Stimulated activated CD4-positive, alpha-beta T cell treated with anti-CD3 and anti-CD28 coated beads, Interleukin-15, amount 100 ng/mL, for 48 hours (primary cell): ENCODE measurements at regions not wholly inside any gene's neighbourhood (a gene's known extent, or its start where the extent isn't known, plus 50 kb on each side); places are given as distances from the start of the nearest gene placed in this dataset.
"Not testable (repeated sequence)": the region's sequence is repeated elsewhere in the genome, so short reads cannot be mapped to it uniquely, and the experiment has no call there.

Source experiments
- DNase-seq, 2 donors: peaks; one replicate each; pipeline ENCODE4 v3.0.0-alpha.2; 2020; ENCODE audit warnings: low read depth in 2 of 2

- DNase-seq = no peak
These were observed 98.0 kb upstream of the ELMO1 start for GRCh38 chr7:37546677-37547076.

GRCh38 chr7:37549076-37549931 is 100.6 kb upstream of the ELMO1 start:
- DNase-seq = no peak

GRCh38 chr7:37550426-37550825 is 101.8 kb upstream of the ELMO1 start:
- DNase-seq = no peak

DNA sequence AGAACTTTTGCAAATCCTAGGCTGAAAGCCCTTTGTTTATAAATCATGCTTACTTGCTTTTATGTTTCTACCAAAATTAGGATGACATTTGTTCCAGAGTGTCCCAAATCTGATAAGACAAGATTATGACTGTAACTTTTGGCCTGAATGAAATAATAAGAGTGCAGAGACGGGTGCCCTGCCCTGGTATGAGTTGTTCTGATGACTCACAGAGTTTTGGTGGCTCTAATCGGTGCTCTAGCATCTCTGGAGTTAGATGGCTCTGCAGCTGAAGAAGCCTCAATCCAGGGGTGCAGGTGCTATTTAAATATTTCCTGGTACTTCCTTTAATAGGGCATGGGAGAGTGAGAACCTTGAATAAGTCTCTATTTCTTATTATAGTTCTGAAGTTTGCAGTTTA is 102.2 kb upstream of the ELMO1 start:
- no peak for DNase-seq

DNA sequence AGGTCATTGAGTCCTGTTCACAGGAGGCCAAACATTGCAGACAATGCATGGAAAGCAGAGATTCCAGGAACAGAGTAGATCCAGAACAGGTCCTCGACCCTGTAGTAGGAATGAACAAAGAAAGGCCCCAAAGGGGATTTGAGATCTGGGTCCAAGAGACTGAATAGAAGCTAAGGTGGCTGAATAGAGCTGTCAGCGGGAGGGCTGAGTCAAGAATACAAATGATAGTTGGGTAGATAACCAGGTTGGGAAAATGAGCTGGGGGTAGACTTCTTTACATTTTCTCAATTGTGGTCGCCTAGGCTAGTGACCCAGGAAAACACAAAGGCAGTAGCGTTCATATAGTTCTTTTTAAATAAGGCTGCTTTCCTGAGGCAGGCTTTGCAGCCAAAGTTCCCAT is 103.4 kb upstream of the ELMO1 start:
- no peak for DNase-seq

DNA sequence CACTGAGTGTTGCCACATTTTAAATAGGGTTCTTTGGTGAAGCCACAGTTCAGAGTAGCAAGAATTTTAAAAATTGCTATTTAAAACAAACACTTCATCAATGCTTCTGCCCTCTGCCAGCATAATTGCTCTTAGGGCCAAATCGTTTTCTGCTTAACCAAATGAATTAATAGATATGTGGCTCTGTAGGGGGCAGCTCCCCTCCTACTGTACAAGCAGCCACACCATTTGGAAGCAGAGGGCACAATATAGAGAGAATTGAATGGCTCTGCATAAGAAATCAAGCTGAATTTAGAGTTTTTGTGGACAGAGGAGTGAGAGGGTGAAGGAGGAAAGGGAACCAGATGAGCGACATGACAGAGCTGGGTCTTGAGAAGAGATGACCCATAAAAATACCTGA is 103.8 kb upstream of the ELMO1 start:
- not testable (repeated sequence) for DNase-seq

- no peak for DNase-seq
These were observed 106.9 kb upstream of the ELMO1 start for GRCh38 chr7:37555528-37555927.

- DNase-seq = no peak
These were observed 109.0 kb upstream of the ELMO1 start for GRCh38 chr7:37557571-37558209.

DNA sequence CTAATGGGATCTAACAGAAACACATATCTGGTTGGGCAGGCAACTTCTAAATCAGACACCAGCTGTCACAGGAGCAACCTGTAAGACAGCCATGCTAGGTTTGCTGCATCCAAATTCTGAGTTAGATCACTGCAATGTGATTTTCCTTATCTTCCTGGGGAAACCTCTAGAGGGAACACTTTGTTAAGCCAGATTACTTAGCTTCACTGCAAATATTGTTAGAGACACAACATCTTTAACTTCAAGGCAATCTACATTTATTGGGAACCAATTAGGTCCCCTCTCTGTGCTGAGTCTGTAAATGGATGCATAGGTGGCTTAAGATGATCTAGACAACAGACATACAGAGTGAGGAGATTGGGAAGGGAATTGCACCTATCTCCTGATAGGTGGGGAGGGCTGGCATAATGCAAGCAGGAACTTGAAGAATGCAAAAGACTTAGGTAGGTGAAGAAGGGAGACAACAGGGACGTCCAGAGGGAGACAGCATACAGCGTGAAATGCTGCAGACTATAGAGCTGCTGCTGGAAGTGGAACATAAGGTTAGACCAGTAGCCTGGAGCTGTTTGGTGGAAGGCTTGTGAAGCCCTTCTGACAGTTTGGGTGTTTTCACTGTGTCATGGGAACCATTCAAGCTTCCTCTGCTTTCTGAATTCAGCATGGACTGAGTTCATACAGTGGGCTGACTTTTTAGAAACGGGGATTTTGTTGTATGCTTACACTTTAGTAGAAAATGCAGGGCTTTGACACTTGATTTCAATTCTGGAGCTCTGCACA is 109.8 kb upstream of the ELMO1 start:
- no peak for DNase-seq

- no peak for DNase-seq
These were observed 113.4 kb upstream of the GPR141 start for GRCh38 chr7:37570145-37570544.

DNA sequence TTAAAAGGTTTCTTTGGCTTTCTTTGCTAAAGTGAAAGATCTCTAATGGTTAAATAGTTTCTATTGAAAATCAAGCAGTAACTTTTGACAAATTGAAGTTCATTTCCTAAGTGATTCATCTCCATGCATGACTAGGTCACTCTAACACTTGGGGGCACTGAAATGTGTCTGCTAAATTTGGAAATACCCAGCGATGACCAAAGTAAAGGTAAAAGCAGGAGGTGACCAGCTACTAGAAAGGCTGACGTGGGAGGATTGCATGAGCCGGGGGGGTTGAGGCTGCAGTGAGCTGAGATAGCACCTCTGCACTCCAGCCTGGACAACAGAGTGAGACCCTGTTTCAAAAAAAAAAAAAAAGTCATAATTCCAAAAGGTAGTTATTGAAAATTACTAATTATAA is 111.8 kb upstream of the GPR141 start:
- DNase-seq = no peak

GRCh38 chr7:37577412-37577811 is 106.2 kb upstream of the GPR141 start:
- DNase-seq = no peak

GRCh38 chr7:37577901-37578300 is 105.7 kb upstream of the GPR141 start:
- no peak for DNase-seq

- DNase-seq = no peak
These were observed 105.2 kb upstream of the GPR141 start for GRCh38 chr7:37578350-37578749.

GRCh38 chr7:37580376-37580775 is 103.2 kb upstream of the GPR141 start:
- no peak for DNase-seq

GRCh38 chr7:37584651-37585463 is 98.7 kb upstream of the GPR141 start:
- not testable (repeated sequence) for DNase-seq

DNA sequence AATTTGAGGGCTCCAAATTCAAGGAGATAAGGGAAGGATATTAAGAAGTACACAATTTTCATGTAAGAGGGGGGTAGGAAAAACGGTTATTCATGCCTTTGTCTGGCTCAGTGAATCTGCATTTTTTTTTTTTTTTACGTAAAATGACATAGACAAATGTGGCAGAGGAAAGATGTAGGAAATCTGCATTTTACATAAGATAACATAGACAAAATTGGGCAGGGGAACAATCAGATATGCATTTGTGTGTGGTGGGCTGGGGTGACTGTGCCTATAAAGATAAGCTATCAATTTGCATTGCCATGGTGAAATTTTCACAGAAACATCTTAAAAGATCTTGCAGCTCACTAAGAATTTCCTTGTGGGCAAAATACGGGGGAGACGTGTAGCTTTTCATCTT is 92.7 kb upstream of the GPR141 start:
- DNase-seq = no peak

DNA sequence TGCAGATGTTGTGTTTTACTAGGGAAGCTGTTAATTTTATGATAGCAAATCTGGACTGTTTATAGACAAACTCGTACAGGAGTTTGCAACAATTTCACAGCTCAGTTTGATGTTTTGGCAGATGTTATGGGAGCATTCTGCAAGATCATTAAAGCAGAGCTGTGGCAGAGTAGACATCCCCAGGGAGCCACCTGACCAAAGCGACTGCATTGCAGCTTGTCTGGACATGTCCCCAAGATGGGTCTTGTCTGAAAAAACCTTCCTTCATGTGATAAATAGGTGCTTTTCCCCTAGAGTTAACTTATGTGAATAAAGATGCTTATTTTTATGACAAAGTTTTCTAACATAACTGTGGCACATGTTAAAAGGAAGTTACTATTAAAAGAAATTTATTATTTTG is 91.2 kb upstream of the GPR141 start:
- DNase-seq = no peak

DNA sequence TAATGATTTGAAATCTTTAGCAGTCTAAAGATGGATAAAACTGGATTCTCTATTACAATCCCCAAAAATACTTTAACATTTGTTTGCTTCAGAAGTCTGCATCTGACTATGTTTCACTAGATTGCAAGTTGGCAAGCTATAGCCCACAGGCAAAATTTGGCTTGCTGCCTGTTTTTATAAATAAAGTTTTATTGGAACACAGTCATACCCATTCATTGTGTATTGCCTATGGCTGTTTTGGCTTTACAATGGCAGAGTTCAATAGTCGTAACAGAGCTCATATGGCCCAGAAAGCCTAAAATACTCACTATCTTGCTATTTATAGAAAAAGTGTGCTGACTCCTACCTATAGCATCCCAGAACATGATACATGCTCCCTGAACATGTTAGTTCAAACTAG is 89.0 kb upstream of the GPR141 start:
- DNase-seq = no peak

DNA sequence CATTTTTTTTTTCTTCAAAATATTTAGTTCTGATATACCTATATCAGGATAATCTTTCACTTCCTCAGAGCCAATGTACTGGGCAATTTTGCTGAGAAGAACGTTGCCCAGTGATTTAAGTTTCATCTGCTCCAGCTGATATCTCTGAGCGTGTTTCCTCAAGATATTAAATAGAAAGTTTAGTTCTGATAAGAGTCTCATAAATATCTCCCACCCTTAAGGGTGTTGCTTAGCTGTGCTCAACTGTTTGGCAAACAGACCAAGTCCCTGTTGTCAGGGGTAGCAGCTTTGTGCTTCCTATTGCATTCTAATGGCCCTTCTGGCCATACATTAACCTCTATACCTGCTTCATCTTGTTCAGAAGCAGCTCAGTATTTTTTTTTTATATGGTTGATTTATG is 84.7 kb upstream of the GPR141 start:
- no peak for DNase-seq

DNA sequence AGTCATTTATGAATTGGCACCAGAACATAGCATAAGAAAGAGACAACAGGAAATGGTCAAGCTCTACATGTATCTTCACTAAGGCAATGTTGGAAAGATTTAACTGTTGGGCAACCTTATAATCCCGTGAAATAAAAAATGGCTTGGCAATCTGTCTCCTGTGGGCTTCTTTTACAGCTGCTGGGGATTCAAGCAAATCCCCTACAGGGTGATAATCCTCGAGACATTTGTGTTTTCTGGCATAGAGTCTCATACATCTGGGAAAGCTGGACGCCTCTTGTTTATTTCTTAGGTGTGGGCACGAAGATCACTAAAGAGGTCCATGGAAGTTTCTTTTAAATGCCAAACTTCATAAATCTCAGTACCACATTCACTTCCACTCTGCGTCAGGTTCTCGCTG is 82.2 kb upstream of the GPR141 start:
- no peak for DNase-seq

- DNase-seq = no peak
These were observed 79.5 kb upstream of the GPR141 start for GRCh38 chr7:37604078-37604477.
